Right lobe of liver (tissue), 4 donors: ENCODE measurements at regions not wholly inside any gene's neighbourhood (a gene's known extent, or its start where the extent isn't known, plus 50 kb on each side); places are given as distances from the start of the nearest gene placed in this dataset.

Experiments
- CTCF ChIP-seq, 4 donors: fragments of 200-600 bp in 3 of 4; fragments of 450-650 bp in 1 of 4; IDR thresholded peaks; one replicate each; pipeline versions ENCODE4 v1.5.1 to v1.8.0; 2016 to 2022; ENCODE audit warnings: antibody characterized with exemption in 4 of 4, mild to moderate bottlenecking in 2 of 4
- POLR2A ChIP-seq: fragments of 450-650 bp; IDR thresholded peaks from one replicate; pipeline ENCODE4 v1.6.1; 2017; ENCODE audit warnings: antibody characterized with exemption, mild to moderate bottlenecking
- donor health status: DM: no; HTN: no; CAD: no.
- donor health status: DM: no; HTN: no; CAD: no.
- donor health status: DM: no; HTN: yes; CAD: no.

- TF ChIP-seq CTCF (IDR thresholded peaks at IDR 0.05): no peak
- no peak for TF ChIP-seq POLR2A
Measured at GRCh38 chr2:62408241-62408677, 97.7 kb downstream of the TMEM17 start.
